HEK293T (cell line): ENCODE measurements at regions not wholly inside any gene's neighbourhood (a gene's known extent, or its start where the extent isn't known, plus 50 kb on each side); places are given as distances from the start of the nearest gene placed in this dataset.

Experiments used
- BHLHE40 ChIP-seq: fragments of 450-650 bp; IDR thresholded peaks from 2 replicates; pipeline ENCODE4 v1.6.1; 2016; ENCODE audit warnings: mild to moderate bottlenecking, moderate library complexity, borderline replicate concordance
- FOXM1 ChIP-seq: fragments of 450-650 bp; IDR thresholded peaks from 2 replicates; pipeline ENCODE4 v1.6.1; 2017; ENCODE audit warnings: mild to moderate bottlenecking, borderline replicate concordance

- TF ChIP-seq BHLHE40 (no peak), FOXM1 (no peak)
Measured at GRCh38 chr2:128557831-128558241, 239.2 kb upstream of the HS6ST1 start.
